Endothelial cell (in vitro differentiated cells): ENCODE measurements at regions not wholly inside any gene's neighbourhood (a gene's known extent, or its start where the extent isn't known, plus 50 kb on each side); places are given as distances from the start of the nearest gene placed in this dataset.

ENCODE experiments used
- DNase-seq: peaks from one replicate; pipeline ENCODE4 v3.0.0; 2021; ENCODE audit warnings: low spot score
- H3K27ac Mint-ChIP-seq: one replicate; pipeline ENCODE4 v1.8.0; 2021; ENCODE audit warnings: mixed read lengths, inconsistent platforms; ENCODE audit not compliant: unreplicated experiment
- H3K27me3 Mint-ChIP-seq: one replicate; pipeline ENCODE4 v1.8.0; 2021; ENCODE audit warnings: mild to moderate bottlenecking, moderate library complexity, mixed read lengths, inconsistent platforms; ENCODE audit not compliant: unreplicated experiment
- H3K36me3 Mint-ChIP-seq: one replicate; pipeline ENCODE4 v1.8.0; 2021; ENCODE audit warnings: mild to moderate bottlenecking, low read depth, mixed read lengths, inconsistent platforms; ENCODE audit not compliant: unreplicated experiment
- H3K4me1 Mint-ChIP-seq: one replicate; pipeline ENCODE4 v1.8.0; 2021; ENCODE audit warnings: mild to moderate bottlenecking, mixed read lengths, inconsistent platforms; ENCODE audit not compliant: unreplicated experiment
- H3K4me3 Mint-ChIP-seq: one replicate; pipeline ENCODE4 v1.8.0; 2021; ENCODE audit warnings: mild to moderate bottlenecking, mixed read lengths, inconsistent platforms; ENCODE audit not compliant: unreplicated experiment
- H3K9me3 Mint-ChIP-seq: one replicate; pipeline ENCODE4 v1.8.0; 2021; ENCODE audit warnings: mixed read lengths, inconsistent platforms; ENCODE audit not compliant: unreplicated experiment
- CTCF ChIP-seq: fragments of 200-600 bp; sonication (generic); IDR thresholded peaks from one replicate; pipeline ENCODE4 v1.5.0; 2021; ENCODE audit warnings: antibody characterized with exemption; ENCODE audit not compliant: unreplicated experiment

GRCh38 chr15:37377428-37377827 is 277.1 kb upstream of the MEIS2 start:
- Mint-ChIP-seq H3K27me3 (no peaks in the 10 kb centered on the region), H3K4me1 (no peaks in the 10 kb centered on the region), H3K9me3 (no peaks in the 10 kb centered on the region), H3K4me3 (no peak overlapping the region), H3K36me3 (no peaks in the 10 kb centered on the region), H3K27ac (no peak overlapping the region)
- DNase-seq = no peak
- TF ChIP-seq CTCF = no peak

GRCh38 chr15:37394402-37395099 is 294.2 kb upstream of the MEIS2 start:
- Mint-ChIP-seq H3K4me3 (no peak overlapping the region), H3K36me3 (peaks cover 7% of the 10 kb centered on the region), H3K9me3 (no peaks in the 10 kb centered on the region)

GRCh38 chr15:37395100-37395468 is 294.7 kb upstream of the MEIS2 start:
- Mint-ChIP-seq H3K27ac (no peak overlapping the region), H3K9me3 (no peaks in the 10 kb centered on the region), H3K36me3 (peaks cover 4% of the 10 kb centered on the region), H3K4me1 (no peaks in the 10 kb centered on the region), H3K27me3 (no peaks in the 10 kb centered on the region), H3K4me3 (no peak overlapping the region)
- no peak for DNase-seq
- TF ChIP-seq CTCF = no peak

More at GRCh38 chr15:37394402-37395099, 294.2 kb upstream of the MEIS2 start:
- Mint-ChIP-seq H3K27ac (no peak overlapping the region), H3K27me3 (no peaks in the 10 kb centered on the region), H3K4me1 (no peaks in the 10 kb centered on the region)
- TF ChIP-seq CTCF = no peak
- no peak for DNase-seq

- Mint-ChIP-seq H3K9me3 (no peaks in the 10 kb centered on the region), H3K36me3 (no peaks in the 10 kb centered on the region), H3K4me3 (no peak overlapping the region), H3K27me3 (no peaks in the 10 kb centered on the region), H3K27ac (no peak overlapping the region), H3K4me1 (no peaks in the 10 kb centered on the region)
- no peak for DNase-seq
- TF ChIP-seq CTCF = no peak
These were observed 297.1 kb upstream of the MEIS2 start for GRCh38 chr15:37397266-37398022.

- no peak for TF ChIP-seq CTCF
- Mint-ChIP-seq H3K27ac (no peak overlapping the region), H3K4me3 (no peak overlapping the region), H3K9me3 (no peaks in the 10 kb centered on the region), H3K4me1 (no peaks in the 10 kb centered on the region), H3K27me3 (no peaks in the 10 kb centered on the region), H3K36me3 (no peaks in the 10 kb centered on the region)
- DNase-seq = no peak
These were observed 315.8 kb upstream of the MEIS2 start for GRCh38 chr15:37416103-37416502.
